ENCODE measurements at regions not wholly inside any gene's neighbourhood (a gene's known extent, or its start where the extent isn't known, plus 50 kb on each side); places are given as distances from the start of the nearest gene placed in this dataset.

GRCh38 chr5:155886311-155887031 lies 440.5 kb upstream of the SGCD start:
- TF ChIP-seq CTCF (IDR thresholded peaks at IDR 0.05; ENCODE audit: insufficient read depth, low read depth, low read length, missing control alignments) = no peak
- H3K4me3 ChIP-seq (ENCODE audit: low read depth, low read length) = no peak overlapping the region
- DNase-seq (ENCODE audit: low read depth) = no peak

DNA sequence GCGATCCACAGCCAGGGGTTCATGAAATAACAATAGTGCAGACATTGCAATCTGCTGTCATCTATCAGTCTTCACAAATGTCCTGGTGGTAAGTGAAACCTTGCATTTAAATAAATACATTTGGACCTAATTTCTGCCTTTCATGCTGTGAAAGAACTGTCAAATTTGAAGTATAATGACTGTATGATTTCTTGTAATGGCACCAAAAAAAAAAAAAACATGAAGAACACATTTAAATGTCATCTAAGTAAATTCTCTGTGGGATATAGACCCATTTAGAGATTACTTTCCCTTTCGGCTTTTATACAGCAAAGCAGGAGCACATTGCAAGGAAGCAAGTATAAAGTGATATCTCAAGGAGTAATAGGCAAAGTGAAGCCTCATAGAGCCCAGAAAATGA lies 431.5 kb upstream of the SGCD start:
- DNase-seq (ENCODE audit: low read depth) = no peak
- no peak overlapping the region for H3K4me3 ChIP-seq (ENCODE audit: low read depth, low read length)
- no peak for TF ChIP-seq CTCF (IDR thresholded peaks at IDR 0.05; ENCODE audit: insufficient read depth, low read depth, low read length, missing control alignments)

GRCh38 chr5:155897761-155898160 lies 429.2 kb upstream of the SGCD start:
- TF ChIP-seq CTCF (IDR thresholded peaks at IDR 0.05; ENCODE audit: insufficient read depth, low read depth, low read length, missing control alignments) = no peak
- no peak for DNase-seq (ENCODE audit: low read depth)
- no peak overlapping the region for H3K4me3 ChIP-seq (ENCODE audit: low read depth, low read length)

DNA sequence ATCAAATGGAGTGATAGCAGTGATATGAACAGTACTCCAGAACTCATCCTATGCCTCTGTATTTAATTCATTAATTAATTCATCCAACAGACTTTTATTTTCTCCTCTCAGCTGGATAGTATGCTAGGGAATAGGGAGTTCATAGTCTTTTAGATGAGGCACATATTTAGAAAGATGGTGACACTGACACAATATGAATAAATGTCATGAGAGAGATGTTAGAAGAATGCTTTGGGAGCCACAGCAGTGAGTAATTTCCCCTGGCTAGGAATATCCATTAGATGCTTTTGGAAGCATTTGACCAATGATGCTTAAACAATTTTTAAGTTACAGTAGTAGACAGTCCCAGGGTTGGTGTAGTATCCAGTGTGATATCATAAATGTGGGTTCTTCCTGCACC lies 428.7 kb upstream of the SGCD start:
- no peak overlapping the region for H3K4me3 ChIP-seq (ENCODE audit: low read depth, low read length)
- no peak for DNase-seq (ENCODE audit: low read depth)
- TF ChIP-seq CTCF (IDR thresholded peaks at IDR 0.05; ENCODE audit: insufficient read depth, low read depth, low read length, missing control alignments) = no peak

DNA sequence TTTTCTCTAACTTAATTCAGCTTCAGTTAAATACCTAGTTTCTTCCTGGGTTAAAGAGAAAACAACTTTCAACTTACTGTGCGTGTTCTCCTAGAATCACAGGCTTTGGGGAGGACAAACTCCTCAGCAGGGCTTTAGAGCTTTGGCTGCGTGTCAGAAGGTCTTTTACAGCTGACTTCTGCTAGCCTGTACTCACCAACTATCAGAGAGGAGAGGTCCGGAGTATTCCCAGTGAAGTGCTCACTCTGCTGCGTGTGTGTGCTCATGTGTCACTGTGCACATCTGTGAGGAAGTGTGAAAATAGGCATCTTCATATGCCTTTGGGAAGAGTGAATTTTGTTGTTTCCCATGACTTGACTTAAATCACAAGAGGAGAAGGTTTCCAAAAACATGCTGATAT lies 423.2 kb upstream of the SGCD start:
- DNase-seq (ENCODE audit: low read depth) = no peak
- H3K4me3 ChIP-seq (ENCODE audit: low read depth, low read length) = no peak overlapping the region
- no peak for TF ChIP-seq CTCF (IDR thresholded peaks at IDR 0.05; ENCODE audit: insufficient read depth, low read depth, low read length, missing control alignments)

DNA sequence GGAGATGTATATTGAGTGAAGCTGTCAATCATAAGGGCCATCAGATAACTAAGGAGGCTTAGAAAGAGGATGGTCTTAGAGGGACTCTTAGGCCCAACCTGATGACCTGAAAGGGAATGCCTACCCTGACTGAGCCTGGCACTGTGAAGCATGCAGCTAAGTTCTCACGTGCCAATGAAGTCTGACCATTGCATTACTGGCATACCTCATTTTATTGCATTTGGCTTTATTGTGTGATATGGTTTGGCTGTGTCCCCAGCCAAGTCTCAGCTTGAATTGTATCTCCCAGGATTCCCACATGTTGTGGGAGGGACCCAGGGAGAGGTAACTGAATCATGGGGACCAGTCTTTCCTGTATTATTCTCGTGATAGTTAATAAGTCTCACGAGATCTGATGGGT lies 421.6 kb upstream of the SGCD start:
- H3K4me3 ChIP-seq (ENCODE audit: low read depth, low read length) = no peak overlapping the region
- no peak for TF ChIP-seq CTCF (IDR thresholded peaks at IDR 0.05; ENCODE audit: insufficient read depth, low read depth, low read length, missing control alignments)
- DNase-seq (ENCODE audit: low read depth) = no peak

- TF ChIP-seq CTCF (IDR thresholded peaks at IDR 0.05; ENCODE audit: insufficient read depth, low read depth, low read length, missing control alignments) = no peak
- no peak for DNase-seq (ENCODE audit: low read depth)
These were observed 420.9 kb upstream of the SGCD start for GRCh38 chr5:155906046-155906445.

More at GRCh38 chr5:155906046-155906445, 420.9 kb upstream of the SGCD start:
- no peak overlapping the region for H3K4me3 ChIP-seq (ENCODE audit: low read depth, low read length)

All from GM12865 (cell line).